ENCODE measurements at regions not wholly inside any gene's neighbourhood (a gene's known extent, or its start where the extent isn't known, plus 50 kb on each side); places are given as distances from the start of the nearest gene placed in this dataset.

DNA sequence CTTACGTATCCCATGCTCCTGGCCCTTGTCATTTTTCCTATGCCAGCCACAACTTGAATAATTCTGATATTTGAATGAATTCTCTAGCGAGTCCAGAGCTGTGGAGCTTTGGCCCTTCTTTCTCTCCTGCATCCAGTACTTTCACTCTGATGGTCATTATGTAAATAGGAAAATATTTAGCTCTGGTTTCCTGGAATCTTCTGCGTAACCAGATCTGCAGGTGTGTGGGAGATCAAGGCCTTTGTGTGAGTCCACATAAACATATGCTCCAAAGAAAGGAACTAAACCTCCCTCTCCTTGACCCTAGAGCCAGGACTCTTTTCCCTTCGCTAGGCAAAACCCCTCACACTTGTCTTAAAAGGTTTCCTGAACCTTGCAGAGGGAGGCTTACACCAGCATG is 132.5 kb upstream of the THBS1 start (continued):
- TF ChIP-seq, protein P1, sequence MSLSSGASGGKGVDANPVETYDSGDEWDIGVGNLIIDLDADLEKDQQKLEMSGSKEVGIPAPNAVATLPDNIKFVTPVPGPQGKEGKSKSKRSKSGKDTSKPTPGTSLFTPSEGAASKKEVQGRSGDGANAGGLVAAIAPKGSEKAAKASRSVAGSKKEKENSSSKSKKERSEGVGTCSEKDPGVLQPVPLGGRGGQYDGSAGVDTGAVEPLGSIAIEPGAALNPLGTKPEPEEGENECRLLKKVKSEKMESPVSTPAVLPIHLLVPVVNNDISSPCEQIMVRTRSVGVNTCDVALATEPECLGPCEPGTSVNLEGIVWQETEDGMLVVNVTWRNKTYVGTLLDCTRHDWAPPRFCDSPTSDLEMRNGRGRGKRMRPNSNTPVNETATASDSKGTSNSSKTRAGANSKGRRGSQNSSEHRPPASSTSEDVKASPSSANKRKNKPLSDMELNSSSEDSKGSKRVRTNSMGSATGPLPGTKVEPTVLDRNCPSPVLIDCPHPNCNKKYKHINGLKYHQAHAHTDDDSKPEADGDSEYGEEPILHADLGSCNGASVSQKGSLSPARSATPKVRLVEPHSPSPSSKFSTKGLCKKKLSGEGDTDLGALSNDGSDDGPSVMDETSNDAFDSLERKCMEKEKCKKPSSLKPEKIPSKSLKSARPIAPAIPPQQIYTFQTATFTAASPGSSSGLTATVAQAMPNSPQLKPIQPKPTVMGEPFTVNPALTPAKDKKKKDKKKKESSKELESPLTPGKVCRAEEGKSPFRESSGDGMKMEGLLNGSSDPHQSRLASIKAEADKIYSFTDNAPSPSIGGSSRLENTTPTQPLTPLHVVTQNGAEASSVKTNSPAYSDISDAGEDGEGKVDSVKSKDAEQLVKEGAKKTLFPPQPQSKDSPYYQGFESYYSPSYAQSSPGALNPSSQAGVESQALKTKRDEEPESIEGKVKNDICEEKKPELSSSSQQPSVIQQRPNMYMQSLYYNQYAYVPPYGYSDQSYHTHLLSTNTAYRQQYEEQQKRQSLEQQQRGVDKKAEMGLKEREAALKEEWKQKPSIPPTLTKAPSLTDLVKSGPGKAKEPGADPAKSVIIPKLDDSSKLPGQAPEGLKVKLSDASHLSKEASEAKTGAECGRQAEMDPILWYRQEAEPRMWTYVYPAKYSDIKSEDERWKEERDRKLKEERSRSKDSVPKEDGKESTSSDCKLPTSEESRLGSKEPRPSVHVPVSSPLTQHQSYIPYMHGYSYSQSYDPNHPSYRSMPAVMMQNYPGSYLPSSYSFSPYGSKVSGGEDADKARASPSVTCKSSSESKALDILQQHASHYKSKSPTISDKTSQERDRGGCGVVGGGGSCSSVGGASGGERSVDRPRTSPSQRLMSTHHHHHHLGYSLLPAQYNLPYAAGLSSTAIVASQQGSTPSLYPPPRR (CRISPR knock-in tag; IDR thresholded peaks at IDR 0.05; ENCODE audit: borderline replicate concordance): 0 out of 2 replicates have a peak, but pooled peaks have one; percentile 21
- TF ChIP-seq ZNF607 (CRISPR knock-in tag; IDR thresholded peaks at IDR 0.05; ENCODE audit: borderline replicate concordance): no peak
- TF ChIP-seq, protein P2, sequence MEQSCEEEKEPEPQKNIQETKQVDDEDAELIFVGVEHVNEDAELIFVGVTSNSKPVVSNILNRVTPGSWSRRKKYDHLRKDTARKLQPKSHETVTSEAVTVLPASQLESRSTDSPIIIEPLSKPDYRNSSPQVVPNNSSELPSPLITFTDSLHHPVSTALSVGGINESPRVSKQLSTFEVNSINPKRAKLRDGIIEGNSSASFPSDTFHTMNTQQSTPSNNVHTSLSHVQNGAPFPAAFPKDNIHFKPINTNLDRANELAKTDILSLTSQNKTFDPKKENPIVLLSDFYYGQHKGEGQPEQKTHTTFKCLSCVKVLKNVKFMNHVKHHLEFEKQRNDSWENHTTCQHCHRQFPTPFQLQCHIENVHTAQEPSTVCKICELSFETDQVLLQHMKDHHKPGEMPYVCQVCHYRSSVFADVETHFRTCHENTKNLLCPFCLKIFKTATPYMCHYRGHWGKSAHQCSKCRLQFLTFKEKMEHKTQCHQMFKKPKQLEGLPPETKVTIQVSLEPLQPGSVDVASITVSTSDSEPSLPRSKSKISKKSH (CRISPR knock-in tag; IDR thresholded peaks at IDR 0.05; ENCODE audit: borderline replicate concordance): no peak
- TF ChIP-seq NPAS2 (CRISPR knock-in tag; IDR thresholded peaks at IDR 0.05; ENCODE audit: borderline replicate concordance): no peak
- TF ChIP-seq ZNF652 (CRISPR knock-in tag; IDR thresholded peaks at IDR 0.05; ENCODE audit: borderline replicate concordance, low read depth): no peak
- peak; percentile 71; the same call in 1 of the 2 replicates for TF ChIP-seq SOX5 (CRISPR knock-in tag; IDR thresholded peaks at IDR 0.05; ENCODE audit: borderline replicate concordance)
- no peak for TF ChIP-seq ZNF781 (CRISPR knock-in tag; IDR thresholded peaks at IDR 0.05; ENCODE audit: borderline replicate concordance, not compliant biosample characterization)
- no peak for TF ChIP-seq JUN (CRISPR knock-in tag; IDR thresholded peaks at IDR 0.05)
- 0 out of 2 replicates have a peak, but pooled peaks have one; percentile 33 for TF ChIP-seq TARDBP (CRISPR knock-in tag; IDR thresholded peaks at IDR 0.05)
- peak; percentile 73 for TF ChIP-seq BCL6 (CRISPR knock-in tag; IDR thresholded peaks at IDR 0.05)
- 0 out of 2 replicates have a peak, but pooled peaks have one; percentile 33 for TF ChIP-seq KDM4B (CRISPR knock-in tag; IDR thresholded peaks at IDR 0.05)
- peak; percentile 54; the same call in 1 of the 2 replicates for TF ChIP-seq KDM6A (CRISPR knock-in tag; IDR thresholded peaks at IDR 0.05; ENCODE audit: low read depth)
- no peak for TF ChIP-seq ZNF34 (CRISPR knock-in tag; IDR thresholded peaks at IDR 0.05; ENCODE audit: borderline replicate concordance)
- TF ChIP-seq ZNF530 (CRISPR knock-in tag; IDR thresholded peaks at IDR 0.05; ENCODE audit: low read depth): no peak
- TF ChIP-seq, protein P3, sequence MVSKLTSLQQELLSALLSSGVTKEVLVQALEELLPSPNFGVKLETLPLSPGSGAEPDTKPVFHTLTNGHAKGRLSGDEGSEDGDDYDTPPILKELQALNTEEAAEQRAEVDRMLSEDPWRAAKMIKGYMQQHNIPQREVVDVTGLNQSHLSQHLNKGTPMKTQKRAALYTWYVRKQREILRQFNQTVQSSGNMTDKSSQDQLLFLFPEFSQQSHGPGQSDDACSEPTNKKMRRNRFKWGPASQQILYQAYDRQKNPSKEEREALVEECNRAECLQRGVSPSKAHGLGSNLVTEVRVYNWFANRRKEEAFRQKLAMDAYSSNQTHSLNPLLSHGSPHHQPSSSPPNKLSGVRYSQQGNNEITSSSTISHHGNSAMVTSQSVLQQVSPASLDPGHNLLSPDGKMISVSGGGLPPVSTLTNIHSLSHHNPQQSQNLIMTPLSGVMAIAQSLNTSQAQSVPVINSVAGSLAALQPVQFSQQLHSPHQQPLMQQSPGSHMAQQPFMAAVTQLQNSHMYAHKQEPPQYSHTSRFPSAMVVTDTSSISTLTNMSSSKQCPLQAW (CRISPR knock-in tag; IDR thresholded peaks at IDR 0.05): peak; percentile 38; the same call in 1 of the 2 replicates
- no peak for TF ChIP-seq NCOA1 (CRISPR knock-in tag; IDR thresholded peaks at IDR 0.05)
- TF ChIP-seq, protein P4, sequence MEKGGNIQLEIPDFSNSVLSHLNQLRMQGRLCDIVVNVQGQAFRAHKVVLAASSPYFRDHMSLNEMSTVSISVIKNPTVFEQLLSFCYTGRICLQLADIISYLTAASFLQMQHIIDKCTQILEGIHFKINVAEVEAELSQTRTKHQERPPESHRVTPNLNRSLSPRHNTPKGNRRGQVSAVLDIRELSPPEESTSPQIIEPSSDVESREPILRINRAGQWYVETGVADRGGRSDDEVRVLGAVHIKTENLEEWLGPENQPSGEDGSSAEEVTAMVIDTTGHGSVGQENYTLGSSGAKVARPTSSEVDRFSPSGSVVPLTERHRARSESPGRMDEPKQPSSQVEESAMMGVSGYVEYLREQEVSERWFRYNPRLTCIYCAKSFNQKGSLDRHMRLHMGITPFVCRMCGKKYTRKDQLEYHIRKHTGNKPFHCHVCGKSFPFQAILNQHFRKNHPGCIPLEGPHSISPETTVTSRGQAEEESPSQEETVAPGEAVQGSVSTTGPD (CRISPR knock-in tag; IDR thresholded peaks at IDR 0.05): no peak
- no peak for TF ChIP-seq ZSCAN12 (CRISPR knock-in tag; IDR thresholded peaks at IDR 0.05)
- TF ChIP-seq, protein P5, sequence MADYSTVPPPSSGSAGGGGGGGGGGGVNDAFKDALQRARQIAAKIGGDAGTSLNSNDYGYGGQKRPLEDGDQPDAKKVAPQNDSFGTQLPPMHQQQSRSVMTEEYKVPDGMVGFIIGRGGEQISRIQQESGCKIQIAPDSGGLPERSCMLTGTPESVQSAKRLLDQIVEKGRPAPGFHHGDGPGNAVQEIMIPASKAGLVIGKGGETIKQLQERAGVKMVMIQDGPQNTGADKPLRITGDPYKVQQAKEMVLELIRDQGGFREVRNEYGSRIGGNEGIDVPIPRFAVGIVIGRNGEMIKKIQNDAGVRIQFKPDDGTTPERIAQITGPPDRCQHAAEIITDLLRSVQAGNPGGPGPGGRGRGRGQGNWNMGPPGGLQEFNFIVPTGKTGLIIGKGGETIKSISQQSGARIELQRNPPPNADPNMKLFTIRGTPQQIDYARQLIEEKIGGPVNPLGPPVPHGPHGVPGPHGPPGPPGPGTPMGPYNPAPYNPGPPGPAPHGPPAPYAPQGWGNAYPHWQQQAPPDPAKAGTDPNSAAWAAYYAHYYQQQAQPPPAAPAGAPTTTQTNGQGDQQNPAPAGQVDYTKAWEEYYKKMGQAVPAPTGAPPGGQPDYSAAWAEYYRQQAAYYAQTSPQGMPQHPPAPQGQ (CRISPR knock-in tag; IDR thresholded peaks at IDR 0.05; ENCODE audit: borderline replicate concordance): no peak
